Stimulated activated naive CD8-positive, alpha-beta T cell treated with anti-CD3 and anti-CD28 coated beads, Interleukin-15, Interleukin-2, amounts not matched to agents 100 U/mL and 50 U/mL, for 24 hours (primary cell): ENCODE measurements at regions not wholly inside any gene's neighbourhood (a gene's known extent, or its start where the extent isn't known, plus 50 kb on each side); places are given as distances from the start of the nearest gene placed in this dataset.

Experiments
- ATAC-seq: fragments of 150-1000 bp; cut with Tn5 transposase; one replicate; pipeline ENCODE4 v1.10.0; 2021
- DNase-seq: peaks from one replicate; pipeline ENCODE4 v3.0.0; 2021

DNA sequence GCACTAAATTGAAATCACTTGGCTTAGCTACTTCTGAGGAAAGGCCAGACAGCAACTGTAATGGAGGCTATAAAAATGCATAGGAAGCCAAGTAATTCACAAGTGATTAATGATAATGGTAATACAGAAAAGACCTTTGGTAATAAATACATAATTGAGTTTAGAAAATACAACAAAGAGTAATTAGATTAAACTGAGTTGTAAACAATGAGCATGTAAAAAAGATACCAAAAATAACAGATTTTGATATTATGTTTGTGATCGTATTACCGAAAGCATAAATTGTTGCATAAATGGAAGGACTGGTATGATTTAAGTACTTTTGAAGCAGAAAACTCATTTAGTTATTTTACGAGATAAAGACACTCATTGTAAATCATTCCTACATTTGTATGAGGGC, 556.7 kb upstream of the TMPRSS15 start:
- ATAC-seq (no peak), DNase-seq (no peak)

DNA sequence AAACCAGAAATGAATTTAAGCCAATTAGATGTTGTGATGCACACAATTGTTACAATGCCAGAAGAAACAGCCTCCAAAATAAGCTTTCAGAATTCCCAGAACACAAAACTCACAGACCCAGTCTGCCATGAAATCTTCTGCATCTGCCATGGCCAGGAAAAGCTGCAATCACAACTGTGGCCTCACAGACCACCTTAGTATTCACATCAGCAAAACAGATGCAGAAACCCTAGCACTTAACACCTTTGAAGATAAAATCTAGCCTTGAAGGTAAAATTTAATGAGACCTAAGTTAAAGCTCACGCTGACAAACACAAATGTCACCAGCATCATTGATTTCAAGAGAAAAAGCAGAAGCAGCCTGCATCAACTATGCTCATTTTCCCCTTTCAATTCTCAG, 566.8 kb upstream of the TMPRSS15 start:
- ATAC-seq (no peak), DNase-seq (no peak)

DNA sequence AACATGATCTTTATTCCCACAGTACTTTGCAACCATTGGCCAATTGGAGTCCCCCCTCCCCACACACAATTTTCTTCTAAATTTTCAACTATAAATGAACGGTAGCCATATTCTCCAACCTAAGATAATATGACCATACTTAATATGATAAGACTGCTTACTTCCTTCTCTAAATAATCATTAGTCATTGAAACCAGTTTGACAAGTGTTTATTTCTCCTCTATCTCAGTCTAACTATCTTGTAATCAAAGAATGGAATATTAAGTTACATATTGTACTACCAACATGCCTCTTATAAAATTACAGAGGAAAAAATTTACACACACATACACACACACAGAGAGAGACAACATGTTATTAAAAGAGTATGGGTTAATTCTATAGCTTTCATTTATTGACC, 567.4 kb upstream of the TMPRSS15 start:
- ATAC-seq (no peak), DNase-seq (no peak)

DNA sequence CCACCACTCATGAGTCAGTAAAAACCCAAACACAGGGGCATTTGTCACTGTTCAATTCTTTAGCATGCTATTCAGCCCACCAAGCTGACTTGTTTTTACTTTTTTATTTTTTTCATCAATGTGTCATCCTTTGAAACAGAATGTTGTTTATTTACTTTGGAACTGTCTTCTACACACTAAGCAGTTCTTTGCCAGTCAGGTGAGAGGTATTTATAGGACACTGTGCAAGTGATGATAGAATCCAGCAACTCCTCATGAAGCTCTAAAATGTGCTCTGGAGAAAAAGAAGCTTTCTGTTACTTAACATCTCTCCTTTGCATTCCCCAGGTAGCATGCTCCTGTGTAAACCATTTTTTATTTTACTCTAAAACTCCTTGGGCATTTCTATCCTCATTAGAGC, 582.0 kb upstream of the TMPRSS15 start:
- DNase-seq, result no peak

GRCh38 chr21:18986197-18986596, 582.6 kb upstream of the TMPRSS15 start:
- no peak for DNase-seq
- ATAC-seq, result no peak

More for the DNA sequence above, 582.0 kb upstream of the TMPRSS15 start:
- no peak for ATAC-seq

DNA sequence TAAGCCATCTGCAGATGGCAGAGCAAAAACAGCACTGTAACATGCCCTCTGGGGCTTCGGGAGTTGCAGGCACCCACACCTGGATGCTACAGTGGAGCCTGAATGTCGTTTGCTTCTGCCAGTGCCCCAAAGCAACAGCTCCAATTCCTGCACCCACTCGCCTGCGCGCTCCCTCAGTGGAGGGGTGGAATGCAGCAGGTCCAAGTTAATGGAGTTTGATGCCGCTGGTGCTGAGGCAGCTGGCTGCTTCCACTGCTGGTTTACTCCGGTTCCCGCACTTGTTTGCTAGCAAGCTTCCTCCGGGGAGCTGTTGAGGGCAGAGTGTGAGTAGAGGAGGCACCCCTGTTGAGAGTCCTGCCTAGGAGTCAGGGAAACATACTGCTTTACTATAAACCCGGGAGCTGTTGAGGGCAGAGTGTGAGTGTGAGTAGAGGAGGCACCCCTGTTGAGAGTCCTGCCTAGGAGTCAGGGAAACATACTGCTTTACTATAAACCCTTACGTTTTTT, 584.0 kb upstream of the TMPRSS15 start:
- ATAC-seq (no peak), DNase-seq (no peak)

- ATAC-seq, result no peak
- DNase-seq, result no peak
Measured at GRCh38 chr21:18989953-18990495, 586.4 kb upstream of the TMPRSS15 start.

DNA sequence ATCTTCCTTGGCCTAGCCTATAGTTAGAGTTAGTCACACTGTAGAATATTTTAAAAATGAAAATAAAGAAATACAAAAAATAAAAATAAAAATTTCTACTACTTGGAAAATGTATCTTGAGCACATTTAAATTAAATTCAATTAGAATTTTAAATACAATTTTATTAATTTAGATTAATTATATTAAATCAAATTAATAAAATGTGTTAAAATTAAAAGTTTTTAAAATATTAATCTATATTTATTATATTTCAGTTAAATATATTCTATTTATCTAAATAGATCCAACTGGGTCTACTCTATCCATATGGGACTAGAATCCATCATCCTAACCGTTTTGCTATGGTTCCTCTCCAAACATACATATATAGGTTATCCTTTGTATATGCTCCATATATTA, 588.3 kb upstream of the TMPRSS15 start:
- ATAC-seq (no peak), DNase-seq (no peak)

GRCh38 chr21:19010251-19010650, 606.7 kb upstream of the TMPRSS15 start:
- DNase-seq, result no peak
- no peak for ATAC-seq

DNA sequence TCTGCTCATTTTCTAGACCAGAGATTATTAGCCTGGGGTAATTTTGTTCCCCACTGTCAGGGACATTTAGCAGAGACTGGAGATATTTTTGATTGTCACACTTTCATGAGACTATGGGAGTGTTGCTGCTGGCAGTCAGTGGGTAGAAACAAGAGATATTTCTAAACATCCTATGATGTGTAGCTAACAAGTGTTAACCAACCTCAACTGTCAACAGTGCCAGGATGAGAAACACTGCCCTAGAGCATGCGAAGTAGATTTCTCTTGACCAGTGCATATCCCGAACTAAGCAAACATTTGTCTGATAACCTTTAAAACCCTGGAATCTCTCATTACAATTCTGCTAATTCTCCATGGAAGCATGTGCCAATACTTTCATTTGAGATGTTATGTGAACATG, 607.4 kb upstream of the TMPRSS15 start:
- DNase-seq, result no peak
- no peak for ATAC-seq

GRCh38 chr21:19011451-19011850, 607.9 kb upstream of the TMPRSS15 start:
- ATAC-seq, result no peak
- no peak for DNase-seq

GRCh38 chr21:19013916-19014315, 610.3 kb upstream of the TMPRSS15 start:
- no peak for ATAC-seq
- no peak for DNase-seq

DNA sequence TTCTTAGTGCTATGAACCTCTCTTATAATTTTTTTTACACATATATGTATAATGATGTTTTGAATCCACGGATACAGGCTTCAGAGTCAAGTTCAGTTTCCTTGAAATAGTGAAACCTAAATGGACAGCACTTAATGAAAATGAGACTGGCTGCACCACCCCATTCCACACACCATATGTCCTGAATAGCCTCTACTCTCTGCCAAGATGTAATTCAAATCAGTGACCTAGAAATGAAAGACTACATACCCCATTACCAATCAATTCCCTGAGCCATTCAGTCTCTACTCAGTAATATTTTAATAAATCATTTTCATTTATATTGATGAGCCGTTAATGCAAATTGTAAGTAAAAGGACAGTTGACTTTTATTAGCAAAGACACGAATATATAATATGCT, 614.9 kb upstream of the TMPRSS15 start:
- ATAC-seq (no peak), DNase-seq (no peak)

DNA sequence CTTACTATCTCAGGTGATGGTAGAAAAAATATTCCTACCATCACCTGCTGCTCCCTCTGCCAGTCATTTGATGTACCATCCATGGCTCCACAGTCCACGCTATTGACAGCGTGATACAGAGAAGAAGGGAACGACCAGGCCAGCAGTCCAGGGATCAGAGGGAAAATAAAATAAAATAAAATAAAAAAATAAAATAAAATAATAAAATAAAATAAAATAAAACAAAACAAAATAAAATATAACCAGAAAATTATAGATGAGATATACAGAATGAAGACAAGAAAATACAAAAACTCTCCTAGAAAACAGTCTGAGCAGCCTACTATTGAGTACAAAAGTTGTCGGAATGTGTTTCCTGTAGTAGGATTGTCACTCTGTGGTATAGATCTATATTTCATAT, 619.4 kb upstream of the TMPRSS15 start:
- ATAC-seq (no peak), DNase-seq (no peak)

DNA sequence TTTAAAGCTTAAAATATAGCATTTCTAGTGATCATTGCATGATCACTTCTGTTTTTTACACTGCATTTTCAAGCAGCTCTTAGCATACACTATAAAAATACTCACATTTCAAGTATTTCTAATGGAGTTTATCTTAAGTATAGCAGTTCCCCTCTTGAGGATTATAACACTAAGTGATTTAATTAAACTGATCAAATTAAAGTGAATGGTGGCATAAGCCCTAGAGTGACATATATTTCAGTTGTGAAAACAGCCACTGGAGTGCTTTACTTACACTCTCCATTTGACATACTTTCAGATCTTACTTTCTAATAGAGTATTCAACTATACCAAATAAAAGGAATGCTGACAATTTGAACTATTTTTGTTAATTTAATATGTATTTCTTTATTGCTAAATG, 623.3 kb upstream of the TMPRSS15 start:
- ATAC-seq (no peak), DNase-seq (no peak)

GRCh38 chr21:19029816-19030215, 626.2 kb upstream of the TMPRSS15 start:
- ATAC-seq, result no peak

GRCh38 chr21:19031953-19032352, 628.4 kb upstream of the TMPRSS15 start:
- DNase-seq, result no peak
- ATAC-seq, result no peak

More at GRCh38 chr21:19029816-19030215, 626.2 kb upstream of the TMPRSS15 start:
- DNase-seq, result no peak

DNA sequence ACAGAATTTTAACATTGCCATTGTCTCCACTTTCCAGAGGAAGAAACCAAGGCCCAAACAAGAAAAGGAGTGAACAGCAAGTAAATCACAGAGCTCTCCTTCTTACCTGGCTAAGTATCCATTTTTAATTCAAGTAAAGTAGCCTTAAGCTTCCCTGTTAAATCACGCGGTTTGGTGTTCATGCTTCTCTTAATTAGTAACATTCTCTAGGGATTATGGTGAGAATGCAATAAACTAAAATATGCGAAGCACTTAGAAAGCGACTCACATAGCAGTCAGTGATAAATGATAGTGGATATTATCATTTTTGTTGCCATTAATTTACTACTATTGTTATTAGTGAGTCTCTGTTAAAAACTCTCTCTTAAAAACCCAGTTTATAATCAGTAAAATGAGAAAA, 630.5 kb upstream of the TMPRSS15 start:
- DNase-seq, result no peak
- ATAC-seq, result no peak

DNA sequence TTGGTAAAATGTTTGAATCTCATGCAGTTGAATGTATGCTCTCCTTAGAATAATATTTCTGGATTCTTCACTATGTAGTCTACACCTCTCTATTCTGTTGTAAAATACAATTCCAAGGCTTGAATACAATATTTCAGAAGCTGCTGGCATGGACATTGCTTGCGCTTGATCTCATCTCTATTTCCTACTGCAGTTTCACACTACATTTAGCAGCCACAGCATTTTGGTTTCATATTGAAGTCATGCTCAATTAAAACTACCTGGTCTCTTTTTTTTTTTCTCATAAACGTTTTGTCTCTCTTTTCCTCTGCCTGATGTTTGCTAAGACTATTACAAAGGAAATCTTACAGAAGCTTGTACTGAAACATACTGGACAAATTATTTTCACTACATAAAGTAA, 631.0 kb upstream of the TMPRSS15 start:
- DNase-seq (no peak), ATAC-seq (no peak)

DNA sequence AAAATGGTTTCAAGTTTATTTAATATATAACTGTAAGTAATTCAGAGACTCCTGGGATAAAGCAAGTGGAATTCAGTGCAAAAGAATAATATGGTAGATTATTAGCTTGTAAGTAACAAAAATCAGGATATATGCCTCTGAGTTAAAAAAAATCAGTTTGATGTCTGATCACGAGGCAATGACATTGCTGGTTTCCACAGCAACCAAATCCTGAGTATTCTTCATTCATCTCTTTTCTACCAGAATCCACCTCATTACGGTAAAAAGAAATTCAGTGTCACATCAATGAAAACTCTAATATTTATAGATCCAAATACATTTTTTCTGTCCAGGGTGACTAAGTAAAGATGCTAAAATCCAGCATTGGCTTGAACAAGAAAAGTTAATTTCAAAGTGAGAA, 642.3 kb upstream of the TMPRSS15 start:
- DNase-seq, result no peak
- ATAC-seq, result no peak

DNA sequence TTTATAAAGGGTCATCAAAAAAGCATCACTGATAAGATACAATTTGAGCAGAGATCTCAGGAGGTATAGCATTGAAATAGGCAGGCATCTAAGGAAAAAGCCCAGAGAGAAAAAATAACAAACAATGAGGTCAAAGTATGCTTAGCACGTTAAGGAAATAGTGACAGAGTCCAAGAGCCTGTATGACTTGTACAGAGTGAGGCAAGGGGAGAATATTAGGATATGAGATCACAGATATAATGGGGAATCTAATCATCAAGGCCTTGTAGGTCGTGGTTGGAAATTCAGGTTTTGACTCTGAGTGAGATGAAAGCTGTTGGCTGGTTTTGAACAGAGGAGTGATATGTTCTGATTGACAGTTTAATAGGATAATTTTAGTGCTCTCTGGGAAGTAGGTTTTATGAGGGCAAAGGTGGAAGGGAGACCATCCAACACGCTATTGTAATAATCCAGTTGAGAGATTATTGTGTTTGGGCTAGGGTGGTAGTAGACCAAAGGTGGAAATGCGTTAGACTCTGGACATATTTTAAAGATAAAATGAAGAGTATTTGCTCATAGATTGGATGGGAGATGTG, 644.6 kb upstream of the TMPRSS15 start:
- ATAC-seq, result no peak
- DNase-seq, result no peak

DNA sequence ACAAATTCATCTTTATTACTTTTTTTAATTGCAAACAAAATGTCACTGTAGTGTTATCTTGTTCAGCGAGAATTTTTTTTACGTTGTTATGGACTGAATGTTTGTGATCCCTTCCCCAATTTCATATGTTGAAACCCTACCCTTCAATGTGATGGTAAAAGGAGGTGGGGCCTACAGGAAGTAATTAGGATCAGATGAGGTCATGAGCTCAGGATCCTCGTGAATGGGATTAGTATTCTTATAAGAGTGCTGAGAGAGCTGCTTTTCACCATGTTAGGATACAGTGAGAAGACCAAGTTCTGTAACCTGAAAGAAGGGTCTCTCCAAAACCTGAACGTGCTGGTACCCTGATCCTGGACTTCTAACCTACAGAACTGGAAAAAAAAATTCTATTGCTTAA, 646.0 kb upstream of the TMPRSS15 start:
- no peak for DNase-seq
- no peak for ATAC-seq

DNA sequence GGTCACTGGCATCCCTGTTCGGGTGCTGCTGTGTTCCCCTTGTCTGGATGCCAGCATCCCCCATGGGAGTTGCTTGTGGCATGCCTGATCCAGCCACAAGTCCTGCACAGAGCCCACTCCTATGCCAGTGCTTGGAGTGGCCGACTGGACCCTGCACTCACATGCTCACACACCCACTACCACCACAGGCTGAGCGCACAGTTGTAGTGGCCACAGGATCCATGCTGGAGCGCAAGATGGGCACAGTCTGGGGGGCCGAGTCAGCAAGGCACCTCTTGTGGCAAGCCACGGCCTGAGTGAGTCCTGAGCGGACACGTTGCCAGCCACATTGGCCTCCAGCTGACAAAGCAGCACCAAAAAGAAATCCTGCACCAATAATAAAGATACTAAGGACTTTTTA, 661.6 kb upstream of the TMPRSS15 start:
- DNase-seq (no peak), ATAC-seq (no peak)

DNA sequence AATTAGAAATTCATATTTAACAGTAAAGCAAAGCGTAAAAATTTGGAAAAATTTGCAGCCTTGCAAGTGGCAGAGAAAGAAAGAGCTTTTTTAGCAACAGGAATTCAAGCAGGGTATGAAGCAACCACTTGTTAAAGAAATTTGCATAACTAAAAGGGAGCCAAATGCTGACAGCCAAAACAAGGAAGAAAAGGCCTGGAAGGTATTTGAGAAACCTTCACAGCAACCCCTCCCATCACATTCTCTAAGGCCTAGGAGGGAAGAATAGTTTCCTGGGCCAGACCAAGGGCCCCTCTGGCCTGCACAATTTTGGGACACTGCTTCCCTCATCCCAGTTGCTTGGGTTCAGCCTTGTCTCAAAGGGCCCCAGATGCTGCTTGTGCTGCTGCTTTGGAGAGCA, 672.4 kb upstream of the TMPRSS15 start:
- no peak for ATAC-seq

DNA sequence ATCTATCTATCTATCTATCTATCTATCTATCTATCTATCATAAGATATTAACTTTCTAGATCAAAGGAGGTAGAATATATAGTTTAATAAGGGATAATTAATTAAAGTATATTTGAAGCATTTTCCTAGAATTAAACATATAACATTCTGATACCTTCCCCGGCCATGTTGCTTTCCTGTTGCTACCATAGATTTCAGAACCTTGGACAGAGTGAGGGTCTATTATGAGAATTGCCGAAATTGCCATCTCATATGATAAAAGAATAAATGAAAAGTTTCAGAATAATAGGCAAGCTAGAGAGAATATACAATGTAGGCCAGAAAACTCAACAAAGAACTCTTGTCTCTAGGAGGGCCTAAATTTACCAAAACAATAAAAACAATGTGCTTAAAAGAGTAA, 706.1 kb upstream of the TMPRSS15 start:
- no peak for DNase-seq
- no peak for ATAC-seq

More for the DNA sequence above, 672.4 kb upstream of the TMPRSS15 start:
- DNase-seq, result no peak
